GM19043 (cell line): ENCODE measurements at regions not wholly inside any gene's neighbourhood (a gene's known extent, or its start where the extent isn't known, plus 50 kb on each side); places are given as distances from the start of the nearest gene placed in this dataset.

Experiments
- ATAC-seq: cut with Tn5 transposase; IDR thresholded peaks from one replicate; pipeline ENCODE4 v1.9.1; 2021; ENCODE audit warnings: low read depth; ENCODE audit not compliant: unreplicated experiment

- ATAC-seq, result no peak
Measured at GRCh38 chr18:56545464-56545863, 92.9 kb downstream of the TXNL1 start.

DNA sequence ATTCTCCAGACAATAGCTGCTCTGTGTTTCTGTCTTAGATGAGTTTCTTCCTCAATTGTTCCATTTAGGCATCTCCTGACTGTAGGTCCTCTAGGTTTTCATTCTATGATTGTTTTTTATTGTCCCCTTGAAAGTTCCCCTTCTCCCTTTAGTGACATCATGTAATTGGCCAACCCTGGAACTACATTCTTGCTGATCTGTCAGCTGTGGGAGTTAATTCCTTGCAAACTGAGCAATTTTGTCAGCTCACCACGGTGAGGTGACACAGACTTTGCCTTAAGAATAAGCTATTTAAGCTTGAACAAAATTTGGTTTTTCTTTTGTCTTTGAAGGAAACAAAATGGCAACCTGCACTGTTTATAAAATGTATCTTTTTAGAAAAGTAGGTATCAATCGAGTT, 95.9 kb downstream of the TXNL1 start:
- no peak for ATAC-seq

DNA sequence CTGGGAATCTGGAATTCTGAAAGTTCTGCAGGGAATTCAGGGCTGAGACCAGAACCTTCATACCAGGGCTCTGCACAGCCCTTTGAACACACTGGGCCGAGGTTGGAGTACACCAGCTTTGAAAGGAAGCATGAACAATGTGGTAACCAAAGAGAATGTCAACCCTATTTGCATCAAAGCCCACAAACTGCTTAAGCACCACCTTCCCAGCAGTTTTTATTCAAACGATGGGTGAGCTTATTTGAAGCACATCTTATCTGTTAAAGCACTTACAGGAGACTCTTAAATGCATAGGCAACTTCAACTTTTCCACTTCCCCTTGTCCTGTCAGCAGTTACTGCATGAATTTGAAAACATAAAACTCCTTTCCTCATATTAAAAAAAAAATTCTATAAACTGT, 96.6 kb downstream of the TXNL1 start:
- ATAC-seq, result no peak

- ATAC-seq, result no peak
Measured at GRCh38 chr18:56541340-56541739, 97.1 kb downstream of the TXNL1 start.

DNA sequence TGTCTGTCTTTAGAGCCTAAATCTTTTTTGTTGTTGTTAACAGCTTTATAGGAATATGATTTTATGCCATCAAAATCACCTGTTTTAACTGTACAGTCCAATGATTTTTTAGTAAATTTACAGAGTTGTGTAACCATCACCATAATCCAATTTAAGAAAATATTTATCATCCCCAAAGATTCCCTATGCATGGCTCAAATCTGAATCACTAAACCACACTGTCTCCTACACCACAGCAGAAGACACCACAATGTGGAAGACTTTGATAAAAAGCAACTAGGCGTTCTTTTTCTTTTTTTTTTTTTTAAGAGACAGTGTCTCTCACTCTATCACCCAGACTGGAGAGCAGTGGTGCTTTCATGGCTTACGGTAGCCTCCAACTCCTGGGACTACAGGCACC, 99.6 kb downstream of the TXNL1 start:
- no peak for ATAC-seq

- peak; percentile 85 for ATAC-seq
Measured at GRCh38 chr18:56532176-56532840, 106.1 kb downstream of the TXNL1 start.

GRCh38 chr18:56522816-56523215, 115.6 kb downstream of the TXNL1 start:
- no peak for ATAC-seq

- ATAC-seq, result no peak
Measured at GRCh38 chr18:56521263-56521662, 117.1 kb downstream of the TXNL1 start.

DNA sequence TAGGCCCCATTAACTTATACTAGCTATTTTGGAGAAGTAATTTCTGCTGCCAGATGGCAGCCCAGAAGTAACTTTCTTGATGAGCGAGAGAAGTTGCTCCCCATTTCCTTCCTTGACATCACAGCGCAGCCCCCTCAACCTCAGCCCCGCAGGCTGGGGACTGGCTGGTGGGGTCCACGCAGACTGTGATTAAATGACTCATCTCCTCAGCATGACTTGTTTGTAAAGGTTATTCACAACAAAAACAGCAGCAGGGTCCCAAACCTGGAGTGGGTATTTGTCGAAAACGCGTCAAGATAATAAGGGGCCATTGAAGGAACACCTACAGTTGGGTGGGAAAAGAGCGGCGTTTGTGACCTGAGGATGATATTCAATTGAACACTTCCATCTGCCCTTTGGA, 120.6 kb downstream of the TXNL1 start:
- ATAC-seq, result no peak

DNA sequence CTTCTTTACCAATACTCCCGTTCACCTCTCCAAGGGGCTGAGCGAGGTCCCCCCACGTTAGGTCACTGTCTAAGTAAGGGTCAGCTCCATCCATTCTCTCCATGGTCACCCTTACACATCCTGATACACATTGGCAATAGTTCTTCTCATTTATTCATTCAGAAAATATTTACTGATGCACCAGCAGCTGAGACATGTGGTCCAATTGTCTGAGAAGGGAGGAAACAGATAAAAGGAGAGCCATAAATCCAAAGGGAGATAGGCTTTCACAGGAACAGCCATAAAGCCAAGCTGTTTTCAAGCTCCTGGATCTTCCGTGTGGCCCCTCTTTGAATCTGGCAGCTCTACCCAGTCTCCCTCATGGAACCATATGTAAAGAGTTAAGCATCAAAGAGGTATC, 121.2 kb downstream of the TXNL1 start:
- no peak for ATAC-seq

- ATAC-seq, result no peak
Measured at GRCh38 chr18:56516789-56517188, 121.6 kb downstream of the TXNL1 start.

DNA sequence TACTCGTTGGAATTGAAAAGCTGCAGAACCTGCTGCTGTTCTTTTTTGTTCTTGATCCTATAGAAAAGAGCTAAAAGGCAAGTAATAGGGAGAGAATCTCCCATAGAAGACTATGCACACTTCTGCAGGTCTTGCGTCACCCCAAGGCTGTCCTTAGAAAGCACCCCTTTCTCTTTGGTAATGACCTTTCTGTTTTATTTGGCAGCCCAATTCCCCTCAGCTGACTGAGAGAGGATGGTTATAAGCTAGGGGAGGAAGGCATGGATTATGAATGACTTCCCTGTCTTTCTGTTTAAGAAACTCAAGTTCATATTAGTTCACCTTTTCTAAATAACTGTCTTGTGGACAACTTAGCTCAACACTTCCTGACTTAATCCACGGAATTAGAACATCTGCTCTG, 122.9 kb downstream of the TXNL1 start:
- ATAC-seq, result no peak

GRCh38 chr18:56511996-56512395, 126.4 kb downstream of the TXNL1 start:
- ATAC-seq, result no peak

- ATAC-seq, result no peak
Measured at GRCh38 chr18:56510108-56510507, 128.3 kb downstream of the TXNL1 start.

DNA sequence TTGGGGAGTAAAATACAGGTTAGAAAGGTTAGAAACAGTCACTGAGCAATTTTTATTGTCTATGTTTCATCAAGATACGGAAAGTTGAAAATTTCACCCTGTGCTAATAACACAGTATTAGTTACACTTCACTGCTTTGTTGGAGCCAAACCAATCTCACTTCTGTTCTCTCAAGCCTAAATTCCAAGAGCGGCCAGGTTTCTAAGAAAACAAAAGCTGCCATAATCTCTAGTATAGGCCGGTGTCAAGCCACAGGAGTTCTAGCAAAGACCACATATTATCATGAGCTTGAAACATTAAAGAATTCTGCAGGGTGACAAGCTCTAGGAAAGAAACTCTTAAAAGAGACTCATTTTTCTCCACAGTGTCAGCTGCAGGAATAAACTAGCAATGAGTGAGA, 128.7 kb downstream of the TXNL1 start:
- no peak for ATAC-seq

DNA sequence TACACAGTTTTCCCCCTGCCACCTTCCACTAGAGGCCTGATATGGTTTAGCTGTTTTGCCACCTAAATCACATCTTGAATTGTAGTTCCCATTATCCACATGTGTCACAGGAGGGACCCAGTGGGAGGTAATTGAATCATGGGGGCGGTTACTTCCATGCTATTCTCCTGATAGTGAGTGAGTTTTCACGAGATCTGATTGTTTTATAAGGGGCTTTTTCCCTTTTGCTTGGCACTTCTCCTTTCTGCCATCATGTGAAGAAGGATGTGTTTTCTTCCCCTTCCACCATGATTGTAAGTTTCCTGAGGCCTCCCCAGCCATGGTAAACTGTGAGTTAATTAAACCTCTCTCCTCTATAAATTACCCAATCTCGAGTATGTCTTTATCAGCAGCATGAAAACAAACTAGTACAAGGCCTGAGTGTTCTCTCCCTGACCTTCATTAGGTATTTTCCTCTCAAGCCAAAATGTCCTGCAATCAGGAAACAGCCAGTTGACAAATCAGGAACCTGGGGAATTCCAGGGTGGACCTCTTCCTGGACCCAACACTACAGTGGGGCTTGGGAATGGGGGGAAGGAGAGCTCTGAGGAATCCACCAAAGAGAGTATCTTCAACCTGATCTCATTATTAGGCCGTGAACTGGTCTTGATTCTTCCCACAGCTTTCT, 129.9 kb downstream of the TXNL1 start:
- no peak for ATAC-seq

DNA sequence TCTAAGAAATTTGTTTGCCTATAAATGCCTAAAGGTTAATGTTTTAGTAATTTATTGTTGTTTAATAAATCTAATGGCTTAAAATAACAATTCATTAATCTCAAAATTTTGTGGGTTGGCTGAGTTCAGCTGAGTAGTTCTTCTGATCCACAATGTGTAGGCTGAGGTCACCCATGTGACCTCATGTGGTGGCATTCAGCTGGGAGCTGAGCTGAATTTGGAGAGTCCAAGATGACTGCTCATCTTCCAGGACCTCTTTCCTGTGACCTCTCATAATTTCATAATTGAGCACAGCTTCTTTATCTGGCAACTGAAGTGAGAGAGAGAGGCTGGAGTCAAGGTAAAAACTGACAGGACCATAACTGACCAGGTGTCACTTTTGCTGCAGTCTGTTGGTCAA, 132.4 kb downstream of the TXNL1 start:
- ATAC-seq, result no peak

- ATAC-seq, result no peak
Measured at GRCh38 chr18:56505293-56505692, 133.1 kb downstream of the TXNL1 start.

- ATAC-seq, result no peak
Measured at GRCh38 chr18:56501896-56502295, 136.5 kb downstream of the TXNL1 start.

GRCh38 chr18:56495884-56496283, 142.5 kb downstream of the TXNL1 start:
- ATAC-seq, result no peak

DNA sequence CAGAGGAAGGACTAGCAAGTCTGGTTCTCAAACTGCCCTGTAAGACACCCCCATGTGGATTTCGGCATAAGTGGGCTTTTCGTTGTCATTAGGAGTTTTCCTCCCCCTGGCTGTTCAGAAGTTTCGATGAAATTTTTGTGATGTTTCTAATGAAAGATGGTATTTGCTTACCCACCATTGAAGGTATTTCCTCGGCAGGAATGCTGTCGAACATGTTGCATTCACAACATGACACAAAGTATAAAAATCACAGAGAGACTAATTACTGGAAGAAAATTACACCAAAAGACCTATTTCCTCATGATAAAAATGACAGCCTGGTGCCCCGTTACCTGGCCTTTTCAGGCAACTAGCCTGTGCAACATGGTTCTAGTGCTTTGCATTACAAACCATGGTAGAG, 144.9 kb downstream of the TXNL1 start:
- ATAC-seq, result no peak

- ATAC-seq, result no peak
Measured at GRCh38 chr18:56492136-56492535, 146.3 kb downstream of the TXNL1 start.

- ATAC-seq, result no peak
Measured at GRCh38 chr18:56490942-56491341, 147.4 kb downstream of the TXNL1 start.
